ENCODE measurements at regions not wholly inside any gene's neighbourhood (a gene's known extent, or its start where the extent isn't known, plus 50 kb on each side); places are given as distances from the start of the nearest gene placed in this dataset.
"Not testable (repeated sequence)": the region's sequence is repeated elsewhere in the genome, so short reads cannot be mapped to it uniquely, and the experiment has no call there.

- peak; percentile 17 for DNase-seq (ENCODE audit: low read depth)
These were observed 109.1 kb downstream of the UTRN start for GRCh38 chr6:144394210-144394609.

DNA sequence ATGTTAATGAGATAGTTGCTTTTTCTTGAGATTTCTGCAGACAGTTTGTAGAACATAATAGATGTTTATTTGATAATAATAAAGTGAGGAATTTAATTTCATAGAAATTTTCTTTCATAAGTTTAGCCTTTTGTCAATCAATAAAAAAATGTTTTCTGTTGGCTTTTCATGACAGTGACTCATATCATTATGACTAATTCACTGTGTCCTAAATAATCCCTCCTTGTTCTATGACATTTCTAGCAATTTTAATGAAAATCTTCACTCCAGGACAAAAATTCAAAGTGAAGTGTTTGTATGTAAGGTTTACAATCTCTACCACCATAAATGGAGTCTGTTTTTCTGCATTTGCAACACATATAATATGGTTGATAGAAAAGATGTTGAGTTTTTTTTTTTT is 109.9 kb downstream of the UTRN start:
- DNase-seq (ENCODE audit: low read depth), result peak; percentile 41

DNA sequence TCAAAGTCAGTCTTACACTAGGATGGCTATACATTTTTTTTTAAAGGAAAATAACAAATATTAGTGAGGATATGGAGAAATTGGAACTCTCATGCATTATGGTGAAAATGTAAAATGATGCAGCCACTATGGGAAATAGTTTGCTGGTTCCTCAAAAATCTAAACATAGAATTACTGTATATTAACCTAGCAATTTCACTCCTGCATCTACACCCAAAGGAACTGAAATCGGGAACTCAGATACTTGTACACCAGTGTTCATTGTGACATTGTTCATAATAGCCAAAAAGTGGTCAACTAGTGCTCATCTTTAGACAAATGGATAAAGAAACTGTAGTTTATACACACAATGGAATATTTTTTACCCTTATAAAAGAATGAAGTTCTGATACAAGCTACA is 110.7 kb downstream of the UTRN start:
- DNase-seq (ENCODE audit: low read depth), result no peak

- no peak for DNase-seq (ENCODE audit: low read depth)
These were observed 112.0 kb downstream of the UTRN start for GRCh38 chr6:144397141-144397540.

GRCh38 chr6:144400321-144400720 is 115.2 kb downstream of the UTRN start:
- DNase-seq (ENCODE audit: low read depth), result no peak

DNA sequence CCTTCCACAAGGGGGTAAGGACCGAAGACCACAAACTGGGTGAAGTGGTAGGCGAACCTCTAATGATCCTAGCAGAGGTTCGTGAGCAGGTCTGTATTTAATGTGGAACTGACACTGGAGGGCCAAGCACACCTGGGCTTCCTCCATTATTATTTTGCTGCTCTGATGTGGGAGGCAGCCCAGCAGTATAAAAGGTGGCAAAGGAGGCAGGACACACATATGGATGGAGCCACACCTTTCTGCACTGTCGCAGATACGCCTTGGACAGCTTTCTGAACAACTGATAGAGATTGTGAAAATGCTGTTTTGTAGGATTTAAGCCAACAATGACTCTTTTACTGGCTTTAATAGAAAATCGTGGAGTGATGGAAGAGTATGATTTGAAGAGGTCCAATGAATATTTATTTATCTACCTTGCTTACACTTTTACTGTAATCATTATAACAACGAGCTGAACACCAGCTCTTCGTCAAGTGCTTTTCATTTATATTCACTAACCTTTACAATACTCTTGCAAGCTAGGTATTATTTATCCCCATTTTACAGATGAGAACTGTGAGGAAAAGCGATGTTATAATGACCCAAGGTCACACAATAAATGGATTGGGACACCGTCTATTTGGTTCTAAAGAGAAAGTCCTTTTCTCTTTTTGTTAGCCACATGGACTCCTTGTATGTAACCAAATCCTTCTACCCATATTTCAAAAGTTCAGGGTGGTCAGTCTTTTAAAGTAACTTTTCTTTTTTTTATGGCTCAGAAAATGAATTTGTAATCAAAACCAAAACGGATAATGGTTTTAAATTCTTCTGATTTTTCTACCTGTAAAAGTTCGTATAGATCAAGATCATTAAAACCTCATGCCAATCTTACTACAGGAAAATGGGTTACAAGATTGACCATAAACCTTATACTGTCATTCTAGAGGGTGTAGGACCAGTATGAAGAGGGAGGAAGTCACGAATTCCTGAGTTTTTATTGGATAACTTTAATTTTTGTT is 116.9 kb downstream of the UTRN start:
- no peak for DNase-seq (ENCODE audit: low read depth)

DNA sequence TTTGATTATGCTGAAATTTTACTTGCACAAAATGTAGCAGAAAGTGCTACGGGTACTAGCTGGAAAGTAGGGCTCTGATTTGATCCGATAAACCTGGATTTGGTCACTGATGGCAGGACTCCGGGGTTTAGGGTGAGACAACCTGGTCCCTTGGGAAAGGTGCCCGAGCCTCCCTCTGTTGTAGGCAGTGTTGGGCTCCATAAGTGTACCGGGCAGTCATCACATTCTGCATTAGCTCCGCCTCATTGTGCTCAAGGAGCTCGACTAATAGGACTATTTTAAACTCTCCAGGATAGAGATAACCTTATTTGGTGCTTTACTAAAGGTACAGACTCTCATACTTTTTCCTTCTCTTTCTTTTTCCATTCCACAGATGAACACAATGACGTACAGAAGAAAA is 117.6 kb downstream of the UTRN start:
- no peak for DNase-seq (ENCODE audit: low read depth)

DNA sequence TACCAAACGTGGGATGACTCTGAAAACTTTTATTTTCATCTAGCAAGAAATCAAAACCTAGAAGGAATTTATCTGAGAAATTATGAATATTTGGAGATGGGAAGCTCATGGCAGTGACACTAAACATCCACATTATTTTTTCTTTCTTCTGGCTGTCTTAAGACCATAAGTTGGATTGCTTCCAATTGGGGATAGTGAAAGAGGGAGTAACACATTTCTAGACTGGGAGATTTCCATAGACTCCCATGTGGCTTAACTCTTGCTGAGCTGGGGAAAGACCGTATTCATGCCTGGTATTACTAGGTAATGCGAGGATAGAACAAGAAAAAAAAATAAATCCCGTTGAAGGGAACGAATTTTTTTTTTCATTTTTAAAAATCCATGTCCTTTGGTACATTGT is 120.0 kb downstream of the UTRN start:
- no peak for DNase-seq (ENCODE audit: low read depth)

- no peak for DNase-seq (ENCODE audit: low read depth)
These were observed 121.7 kb downstream of the UTRN start for GRCh38 chr6:144406796-144407195.

- DNase-seq (ENCODE audit: low read depth), result no peak
These were observed 123.0 kb downstream of the UTRN start for GRCh38 chr6:144408161-144408560.

GRCh38 chr6:144410059-144410458 is 124.9 kb downstream of the UTRN start:
- no peak for DNase-seq (ENCODE audit: low read depth)

- not testable (repeated sequence) for DNase-seq (ENCODE audit: low read depth)
These were observed 125.4 kb downstream of the UTRN start for GRCh38 chr6:144410574-144410973.

DNA sequence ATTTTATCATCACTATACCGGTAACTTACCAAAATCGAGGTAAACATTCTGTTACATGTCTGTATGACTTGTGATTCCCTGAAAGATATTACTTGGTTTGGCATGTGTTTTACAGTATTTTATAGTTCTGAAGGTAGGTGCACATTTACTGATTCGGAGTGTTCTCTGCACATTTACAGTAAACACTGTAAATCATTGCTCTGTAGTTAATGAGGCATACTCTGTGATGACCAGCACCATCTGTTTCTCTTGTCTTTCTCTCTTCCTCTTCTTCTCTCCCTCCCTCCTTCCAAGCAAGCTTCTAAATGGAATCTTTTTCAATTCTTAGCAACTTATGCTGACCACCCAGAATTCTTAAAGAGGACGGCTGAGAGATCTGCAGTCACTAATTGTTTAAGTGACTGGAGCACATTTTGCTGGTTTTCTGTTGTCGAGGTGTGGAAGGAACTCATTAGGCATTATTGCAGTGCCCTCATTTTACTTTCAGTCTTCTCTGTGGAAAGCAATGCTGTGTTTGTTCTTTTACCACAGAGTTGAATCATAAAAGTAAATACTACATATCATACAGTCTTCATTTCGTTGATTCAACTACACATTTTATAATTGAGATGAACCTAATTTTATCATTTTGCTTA is 126.5 kb downstream of the UTRN start:
- DNase-seq (ENCODE audit: low read depth), result no peak

GRCh38 chr6:144413418-144413817 is 128.3 kb downstream of the UTRN start:
- DNase-seq (ENCODE audit: low read depth), result peak; percentile 60

GRCh38 chr6:144415014-144415413 is 129.9 kb downstream of the UTRN start:
- DNase-seq (ENCODE audit: low read depth), result peak; percentile 83

DNA sequence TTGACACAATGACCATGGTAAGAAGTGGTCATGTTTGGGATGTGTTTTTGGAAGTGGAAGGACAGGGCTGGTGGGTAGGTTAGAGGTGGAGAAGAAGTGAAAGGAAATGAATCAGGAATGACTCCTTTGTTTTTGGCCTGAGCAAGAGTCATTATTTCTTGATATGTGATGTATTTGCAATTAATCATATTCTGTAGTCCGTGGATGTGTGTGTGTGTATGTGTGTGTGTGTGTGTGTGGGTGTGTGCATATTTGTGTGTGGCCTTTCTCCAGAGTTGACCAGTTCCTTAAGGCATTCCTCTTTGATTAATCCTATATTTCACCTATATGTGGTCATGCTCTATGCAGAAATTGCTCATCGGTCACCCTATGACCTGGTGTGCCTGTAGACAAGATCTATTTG is 130.7 kb downstream of the UTRN start:
- peak; percentile 93 for DNase-seq (ENCODE audit: low read depth)

DNA sequence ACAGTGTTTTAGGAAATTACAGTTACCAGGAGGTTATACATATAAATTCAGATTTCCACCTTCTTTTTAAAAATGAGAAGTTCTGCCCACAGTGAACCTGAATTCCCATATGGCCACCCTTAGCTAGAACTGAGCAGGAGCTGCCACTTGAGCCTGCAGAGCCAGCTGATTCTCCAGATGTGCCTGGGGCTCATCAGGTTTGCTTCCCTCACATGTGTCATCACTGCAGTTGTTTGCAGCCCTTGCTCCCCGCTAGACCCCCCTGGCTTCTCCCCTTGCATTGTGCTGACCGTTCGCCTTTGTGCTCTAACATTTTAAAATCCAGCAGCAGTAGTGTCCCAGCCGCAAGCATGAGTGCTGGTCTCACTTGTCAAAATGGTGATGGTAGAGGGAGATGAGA is 131.1 kb downstream of the UTRN start:
- DNase-seq (ENCODE audit: low read depth), result no peak

GRCh38 chr6:144416773-144417172 is 131.6 kb downstream of the UTRN start:
- DNase-seq (ENCODE audit: low read depth), result no peak

GRCh38 chr6:144417681-144418080 is 132.5 kb downstream of the UTRN start:
- DNase-seq (ENCODE audit: low read depth), result peak; percentile 31

- DNase-seq (ENCODE audit: low read depth), result no peak
These were observed 133.9 kb downstream of the UTRN start for GRCh38 chr6:144418959-144419545.

- DNase-seq (ENCODE audit: low read depth), result no peak
These were observed 138.0 kb downstream of the UTRN start for GRCh38 chr6:144423167-144423566.

DNA sequence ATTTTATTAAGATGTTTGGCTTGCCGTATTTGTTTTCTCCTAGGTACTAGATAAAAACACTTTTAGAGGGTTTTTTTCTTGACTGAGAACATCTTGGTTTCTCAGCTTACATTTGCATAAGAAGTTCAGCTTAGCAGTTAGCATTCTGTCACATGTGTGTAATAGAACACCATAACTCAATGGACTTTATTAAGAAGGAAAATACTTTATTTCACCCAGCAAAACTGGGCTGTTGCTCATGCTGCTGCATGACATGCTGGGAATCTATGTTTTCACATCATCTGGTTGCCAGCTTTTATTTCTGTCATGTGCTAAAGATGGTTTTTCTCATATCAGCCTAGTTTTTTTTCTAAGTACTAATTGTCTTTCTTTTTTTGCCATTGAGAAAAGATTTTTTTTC is 144.6 kb downstream of the UTRN start:
- DNase-seq (ENCODE audit: low read depth), result no peak

Data from HT1080 (cell line).